ENCODE measurements at regions not wholly inside any gene's neighbourhood (a gene's known extent, or its start where the extent isn't known, plus 50 kb on each side); places are given as distances from the start of the nearest gene placed in this dataset.

GRCh38 chr4:31043382-31044062 is 323.4 kb downstream of the PCDH7 start:
- H3K27me3 ChIP-seq, result no peaks in the 10 kb centered on the region
- peaks cover 11% of the 10 kb centered on the region for H3K36me3 ChIP-seq
- H3K4me3 ChIP-seq, result no peak overlapping the region
- peak overlapping the region; percentile 18 for H3K27ac ChIP-seq
- H3K9me3 ChIP-seq (replicated peaks), result no peaks in the 10 kb centered on the region
- peak in 1 of 2 experiments; percentile 38 for DNase-seq
- peaks cover 14% of the 10 kb centered on the region; the same call in 1 of the 2 replicates for H3K4me1 ChIP-seq

- no peaks in the 10 kb centered on the region for H3K9me3 ChIP-seq (replicated peaks)
- H3K4me3 ChIP-seq, result no peak overlapping the region
- H3K36me3 ChIP-seq, result peaks cover 5% of the 10 kb centered on the region
- DNase-seq, result no peak
- peaks cover 14% of the 10 kb centered on the region; the same call in 1 of the 2 replicates for H3K4me1 ChIP-seq
- H3K27ac ChIP-seq, result no peak overlapping the region
- no peaks in the 10 kb centered on the region for H3K27me3 ChIP-seq
These were observed 325.0 kb downstream of the PCDH7 start for GRCh38 chr4:31045151-31045550.

- no peak for DNase-seq
- H3K4me1 ChIP-seq, result peaks cover 14% of the 10 kb centered on the region; the same call in 1 of the 2 replicates
- no peak overlapping the region for H3K27ac ChIP-seq
- no peak overlapping the region for H3K4me3 ChIP-seq
- H3K27me3 ChIP-seq, result no peaks in the 10 kb centered on the region
- H3K9me3 ChIP-seq (replicated peaks), result no peaks in the 10 kb centered on the region
- peaks cover 5% of the 10 kb centered on the region for H3K36me3 ChIP-seq
These were observed 325.7 kb downstream of the PCDH7 start for GRCh38 chr4:31045724-31046318.

- no peaks in the 10 kb centered on the region for H3K9me3 ChIP-seq (replicated peaks)
- no peak overlapping the region for H3K27ac ChIP-seq
- peaks cover 21% of the 10 kb centered on the region for H3K4me1 ChIP-seq
- no peaks in the 10 kb centered on the region for H3K27me3 ChIP-seq
- H3K4me3 ChIP-seq, result no peak overlapping the region
- peak in 1 of 2 experiments; percentile 28 for DNase-seq
- H3K36me3 ChIP-seq, result peaks cover 5% of the 10 kb centered on the region; the same call in 1 of the 2 replicates
These were observed 331.0 kb downstream of the PCDH7 start for GRCh38 chr4:31051151-31051550.

- Histone ChIP-seq H3K27me3 (no peaks in the 10 kb centered on the region), H3K27ac (no peak overlapping the region), H3K36me3 (peaks cover 5% of the 10 kb centered on the region; the same call in 1 of the 2 replicates), H3K4me3 (no peak overlapping the region), H3K4me1 (peaks cover 20% of the 10 kb centered on the region), H3K9me3 (replicated peaks) (no peaks in the 10 kb centered on the region)
- no peak for DNase-seq
These were observed 331.4 kb downstream of the PCDH7 start for GRCh38 chr4:31051565-31051964.

GRCh38 chr4:31052519-31052918 is 332.4 kb downstream of the PCDH7 start:
- Histone ChIP-seq H3K36me3 (peaks cover 5% of the 10 kb centered on the region; the same call in 1 of the 2 replicates), H3K27me3 (no peaks in the 10 kb centered on the region), H3K4me1 (peaks cover 17% of the 10 kb centered on the region), H3K9me3 (replicated peaks) (no peaks in the 10 kb centered on the region), H3K4me3 (no peak overlapping the region), H3K27ac (no peak overlapping the region)
- DNase-seq, result peak in 1 of 2 experiments; percentile 62

GRCh38 chr4:31053451-31053850 is 333.3 kb downstream of the PCDH7 start:
- H3K36me3 ChIP-seq, result peaks cover 5% of the 10 kb centered on the region; the same call in 1 of the 2 replicates
- no peaks in the 10 kb centered on the region for H3K9me3 ChIP-seq (replicated peaks)
- peaks cover 17% of the 10 kb centered on the region for H3K4me1 ChIP-seq
- no peak overlapping the region for H3K4me3 ChIP-seq
- H3K27me3 ChIP-seq, result no peaks in the 10 kb centered on the region
- DNase-seq, result no peak
- no peak overlapping the region for H3K27ac ChIP-seq

- Histone ChIP-seq H3K27me3 (no peaks in the 10 kb centered on the region), H3K27ac (no peak overlapping the region), H3K36me3 (peaks cover 5% of the 10 kb centered on the region; the same call in 1 of the 2 replicates), H3K9me3 (replicated peaks) (no peaks in the 10 kb centered on the region), H3K4me3 (no peak overlapping the region), H3K4me1 (peaks cover 17% of the 10 kb centered on the region)
- peak in 1 of 2 experiments; percentile 21 for DNase-seq
These were observed 334.1 kb downstream of the PCDH7 start for GRCh38 chr4:31054295-31054694.

- H3K4me3 ChIP-seq, result no peak overlapping the region
- no peaks in the 10 kb centered on the region for H3K27me3 ChIP-seq
- peaks cover 28% of the 10 kb centered on the region for H3K4me1 ChIP-seq
- no peaks in the 10 kb centered on the region for H3K9me3 ChIP-seq (replicated peaks)
- no peak for DNase-seq
- no peak overlapping the region for H3K27ac ChIP-seq
- H3K36me3 ChIP-seq, result peaks cover 8% of the 10 kb centered on the region; the same call in 1 of the 2 replicates
These were observed 338.5 kb downstream of the PCDH7 start for GRCh38 chr4:31058656-31059055.

- DNase-seq, result peak in 1 of 2 experiments; percentile 34
- Histone ChIP-seq H3K4me1 (peaks cover 18% of the 10 kb centered on the region), H3K4me3 (no peak overlapping the region), H3K27me3 (no peaks in the 10 kb centered on the region), H3K36me3 (peaks cover 8% of the 10 kb centered on the region; the same call in 1 of the 2 replicates), H3K9me3 (replicated peaks) (no peaks in the 10 kb centered on the region), H3K27ac (no peak overlapping the region)
These were observed 339.8 kb downstream of the PCDH7 start for GRCh38 chr4:31059753-31060522.

- Histone ChIP-seq H3K27me3 (no peaks in the 10 kb centered on the region), H3K4me3 (no peak overlapping the region), H3K36me3 (peaks cover 5% of the 10 kb centered on the region; the same call in 1 of the 2 replicates), H3K4me1 (peaks cover 35% of the 10 kb centered on the region), H3K9me3 (replicated peaks) (no peaks in the 10 kb centered on the region), H3K27ac (no peak overlapping the region)
- no peak for DNase-seq
These were observed 344.9 kb downstream of the PCDH7 start for GRCh38 chr4:31065086-31065485.

GRCh38 chr4:31068257-31069075 is 348.3 kb downstream of the PCDH7 start:
- DNase-seq, result peak in 1 of 2 experiments; percentile 39
- H3K27ac ChIP-seq, result peak overlapping the region; percentile 51

GRCh38 chr4:31069151-31069550 is 349.0 kb downstream of the PCDH7 start:
- H3K9me3 ChIP-seq (replicated peaks), result no peaks in the 10 kb centered on the region; the same call in 1 of the 2 replicates
- no peak overlapping the region for H3K4me3 ChIP-seq
- no peaks in the 10 kb centered on the region for H3K27me3 ChIP-seq
- peak overlapping the region; percentile 51 for H3K27ac ChIP-seq
- H3K36me3 ChIP-seq, result peaks cover 23% of the 10 kb centered on the region
- DNase-seq, result peak; percentile 48 to 68
- peaks cover 25% of the 10 kb centered on the region for H3K4me1 ChIP-seq

More at GRCh38 chr4:31068257-31069075, 348.3 kb downstream of the PCDH7 start:
- Histone ChIP-seq H3K9me3 (replicated peaks) (no peaks in the 10 kb centered on the region; the same call in 1 of the 2 replicates), H3K36me3 (peaks cover 16% of the 10 kb centered on the region), H3K27me3 (no peaks in the 10 kb centered on the region), H3K4me1 (peaks cover 25% of the 10 kb centered on the region), H3K4me3 (no peak overlapping the region)
